HG03060 (cell line): ENCODE measurements at regions not wholly inside any gene's neighbourhood (a gene's known extent, or its start where the extent isn't known, plus 50 kb on each side); places are given as distances from the start of the nearest gene placed in this dataset.

Source experiments
- ATAC-seq: cut with Tn5 transposase; IDR thresholded peaks from one replicate; pipeline ENCODE4 v1.9.1; 2021; ENCODE audit warnings: low read depth, moderate number of reproducible peaks; ENCODE audit not compliant: unreplicated experiment

DNA sequence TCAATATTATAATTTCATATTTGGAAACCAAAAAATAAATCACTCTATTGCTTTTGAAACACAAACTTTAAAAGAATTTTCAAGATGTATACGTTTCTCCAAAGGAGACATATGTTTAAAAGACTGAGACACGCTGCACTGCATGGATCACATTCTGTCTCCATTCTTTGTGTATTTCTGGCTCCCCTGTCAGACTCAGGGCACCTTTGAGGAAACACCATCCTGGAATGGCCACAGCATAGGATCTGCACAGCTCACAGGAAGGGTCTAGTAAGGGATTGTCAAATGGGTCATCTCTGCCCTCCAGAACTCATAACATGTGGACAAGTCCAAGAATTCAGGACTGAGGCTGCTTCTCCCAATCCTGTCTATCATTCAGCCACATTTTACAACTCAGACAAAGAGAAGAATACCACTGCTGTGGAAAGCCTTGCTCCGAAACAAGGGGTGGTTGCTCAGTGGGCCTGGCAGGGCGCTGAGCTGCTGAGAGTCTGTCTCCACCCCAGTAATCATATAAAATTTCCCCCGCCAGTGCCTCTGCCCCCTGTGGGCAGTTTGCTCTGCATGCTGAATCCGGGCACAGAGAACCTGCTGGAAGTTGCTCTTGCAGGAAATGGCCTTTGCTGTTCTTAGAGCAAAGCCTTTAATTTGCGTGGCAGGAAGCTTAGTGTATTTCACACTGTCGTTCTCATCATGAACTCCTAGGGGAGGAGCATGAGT is 85.3 kb upstream of the KLHL29 start:
- ATAC-seq = no peak

GRCh38 chr2:23301136-23301535 is 83.8 kb upstream of the KLHL29 start:
- ATAC-seq = no peak

- no peak for ATAC-seq
Measured at GRCh38 chr2:23302591-23302990, 82.4 kb upstream of the KLHL29 start.

DNA sequence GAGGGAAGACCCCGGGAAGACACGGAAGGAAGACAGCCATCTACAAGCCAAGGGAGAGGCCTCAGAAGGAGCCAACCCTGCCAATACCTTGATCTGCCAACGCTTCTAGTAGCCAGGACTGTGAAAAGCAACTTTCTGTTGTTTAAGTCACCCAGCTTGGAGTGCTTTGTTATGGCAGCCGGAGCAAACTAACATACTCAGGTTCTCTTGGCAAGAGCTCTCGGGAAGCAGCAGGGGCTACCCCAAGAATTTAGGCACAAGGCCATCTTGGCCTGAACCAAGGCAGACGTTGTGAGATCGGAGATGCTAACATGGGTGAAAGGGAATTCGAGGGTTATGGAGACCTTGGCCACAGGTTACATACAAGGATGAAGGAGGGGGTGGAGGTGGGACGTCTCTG is 78.6 kb upstream of the KLHL29 start:
- ATAC-seq = no peak

GRCh38 chr2:23311186-23311585 is 73.8 kb upstream of the KLHL29 start:
- no peak for ATAC-seq

- ATAC-seq = peak; percentile 66
Measured at GRCh38 chr2:23312996-23313606, 71.9 kb upstream of the KLHL29 start.

DNA sequence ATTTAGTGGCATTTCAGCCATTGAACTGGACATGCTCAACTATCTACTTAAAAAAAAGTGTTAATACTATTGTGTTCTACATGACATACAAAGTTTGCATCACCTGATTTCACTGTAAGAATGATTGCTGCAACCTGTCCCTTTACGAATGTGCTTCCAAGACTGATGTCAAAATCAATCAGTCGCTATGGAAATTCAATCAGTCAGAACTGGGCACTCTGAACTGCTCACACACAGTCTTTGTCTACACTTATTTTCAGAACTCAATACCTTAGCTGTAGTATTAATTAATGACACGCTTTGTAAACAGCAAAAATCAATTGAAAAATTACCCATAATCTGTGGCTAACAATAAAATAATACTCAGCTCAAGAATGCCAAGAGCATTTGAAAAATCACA is 70.3 kb upstream of the KLHL29 start:
- no peak for ATAC-seq

DNA sequence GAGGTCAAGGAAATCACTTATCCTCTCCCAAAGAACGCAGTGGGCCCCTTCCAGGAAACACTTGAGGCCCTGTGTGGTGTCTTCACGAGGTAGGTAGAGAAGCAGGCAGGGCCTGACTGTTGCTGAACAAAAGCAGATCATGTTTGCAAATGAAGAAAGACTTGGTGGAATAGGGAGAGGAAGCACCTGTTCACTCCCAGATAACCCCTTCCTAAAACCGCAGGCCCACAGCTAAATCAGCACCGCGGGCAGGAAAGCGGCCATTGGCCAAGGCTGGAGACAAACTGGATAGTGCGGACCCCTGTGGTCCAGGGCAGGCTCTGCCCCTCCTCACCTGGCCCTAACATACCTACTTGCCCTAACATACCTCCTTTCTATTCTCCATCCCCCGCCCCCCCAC is 64.9 kb upstream of the KLHL29 start:
- ATAC-seq = no peak

DNA sequence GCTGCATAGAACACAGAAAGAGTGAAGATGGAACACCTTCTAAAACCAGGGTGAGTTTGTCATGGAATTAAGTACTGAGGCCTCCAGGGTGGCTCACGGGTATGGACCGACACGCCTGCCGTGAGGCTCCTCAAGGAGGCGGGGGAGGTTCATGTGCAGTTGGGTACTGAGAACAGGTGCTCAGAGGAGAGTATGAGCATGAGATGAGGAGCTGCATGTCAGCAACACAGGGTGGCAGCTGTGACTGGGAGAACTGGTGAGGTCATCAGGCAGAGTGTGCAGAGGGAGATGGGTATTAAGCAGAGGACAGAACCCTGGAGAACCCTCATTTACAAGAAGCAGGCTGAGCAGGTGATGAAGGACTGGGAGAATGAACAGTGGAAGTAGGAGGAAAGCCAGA is 63.2 kb upstream of the KLHL29 start:
- ATAC-seq = no peak

DNA sequence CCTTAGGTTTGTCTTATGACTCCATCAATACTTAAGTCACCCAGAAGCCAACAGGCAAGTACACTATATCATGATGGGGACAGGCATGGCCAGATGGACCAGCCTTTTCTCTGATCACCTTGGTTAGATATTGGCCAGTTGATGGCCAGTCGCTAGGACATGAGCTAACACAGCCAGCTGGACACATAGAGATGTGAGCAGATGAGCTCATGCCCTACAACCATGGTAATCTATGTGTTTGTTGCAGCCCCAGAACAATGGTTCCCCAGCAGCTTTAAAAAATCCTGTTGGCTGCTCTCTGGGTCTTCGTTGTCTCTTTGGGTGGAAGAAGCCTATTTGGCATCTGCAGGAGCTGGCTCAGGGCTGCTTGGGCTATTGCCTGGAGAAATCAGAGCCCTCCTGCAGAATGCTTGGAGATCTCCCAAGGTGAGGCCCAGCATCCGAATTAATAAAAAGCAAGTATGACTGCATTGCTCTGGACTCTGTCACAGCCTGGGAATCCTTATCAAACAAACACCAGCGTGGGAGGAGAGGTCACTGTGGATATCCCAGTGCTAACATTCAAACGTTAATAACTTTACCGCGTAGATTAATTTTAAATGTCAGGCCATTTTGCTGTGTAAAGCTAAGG is 62.3 kb upstream of the KLHL29 start:
- ATAC-seq = no peak

DNA sequence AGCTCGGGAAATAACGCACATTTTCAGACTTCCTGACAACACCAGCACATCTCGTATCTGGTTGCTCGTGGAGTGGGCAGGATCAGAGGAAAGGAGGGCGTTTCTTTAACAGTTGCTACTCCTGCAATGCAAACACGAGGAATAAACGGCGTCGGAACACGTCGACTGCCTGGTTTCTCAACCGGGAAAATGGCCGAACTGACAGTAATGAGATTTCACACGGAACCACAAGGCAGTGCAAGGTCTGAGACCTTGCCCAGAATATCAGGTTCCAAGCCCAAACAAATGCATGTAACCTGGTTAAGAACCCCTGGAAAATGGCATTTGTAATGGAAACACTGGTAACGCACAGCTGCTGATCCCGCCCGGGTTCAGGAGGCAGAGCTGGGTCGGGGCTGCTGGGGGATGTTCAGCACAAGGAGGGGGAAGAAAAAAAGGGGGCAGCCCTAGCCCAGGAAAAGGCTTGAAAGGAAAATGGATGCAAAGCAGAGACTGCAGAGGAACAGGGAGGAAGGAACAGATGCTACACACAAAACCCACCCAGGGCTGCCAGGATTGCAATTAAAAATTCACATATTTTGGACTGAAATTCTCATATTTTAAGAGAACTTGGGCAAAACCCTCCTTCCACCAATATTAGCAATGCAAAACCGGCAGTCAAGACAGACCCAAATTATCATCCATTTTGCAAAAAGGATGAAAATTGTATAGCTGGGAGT is 61.6 kb upstream of the KLHL29 start:
- ATAC-seq = no peak

- ATAC-seq = no peak
Measured at GRCh38 chr2:23323917-23324680, 60.9 kb upstream of the KLHL29 start.

GRCh38 chr2:23326330-23326729 is 58.6 kb upstream of the KLHL29 start:
- no peak for ATAC-seq

- no peak for ATAC-seq
Measured at GRCh38 chr2:23327416-23327815, 57.6 kb upstream of the KLHL29 start.

DNA sequence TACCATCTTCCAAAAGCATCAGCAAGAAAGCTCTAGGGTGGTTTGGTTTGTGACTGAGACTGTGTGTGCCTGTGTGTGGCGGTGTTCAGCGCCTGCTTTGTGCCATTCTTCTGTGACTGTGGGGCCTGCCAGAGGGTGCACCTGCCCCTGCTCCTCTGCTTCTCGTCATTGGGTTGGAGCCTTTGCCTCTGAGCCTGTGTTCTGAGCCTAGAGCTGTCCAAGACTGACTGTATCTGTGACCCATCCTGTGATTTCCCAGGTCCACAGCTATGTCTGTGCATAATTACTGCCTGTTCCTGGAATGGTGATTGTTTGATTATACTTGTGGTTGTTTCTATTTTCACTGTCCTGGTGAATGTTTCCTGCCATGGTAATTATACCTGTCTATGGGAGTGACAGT is 57.1 kb upstream of the KLHL29 start:
- no peak for ATAC-seq

- ATAC-seq = no peak
Measured at GRCh38 chr2:23330214-23330613, 54.8 kb upstream of the KLHL29 start.
